ENCODE measurements at regions not wholly inside any gene's neighbourhood (a gene's known extent, or its start where the extent isn't known, plus 50 kb on each side); places are given as distances from the start of the nearest gene placed in this dataset.

- TF ChIP-seq CTCF (IDR thresholded peaks at IDR 0.05), result no peak
- no peak for TF ChIP-seq POLR2A (IDR thresholded peaks at IDR 0.05)
Observed at GRCh38 chrY:7923476-7924017, 1012.0 kb upstream of the AMELY start.
